Hematopoietic multipotent progenitor cell (in vitro differentiated cells): ENCODE measurements at regions not wholly inside any gene's neighbourhood (a gene's known extent, or its start where the extent isn't known, plus 50 kb on each side); places are given as distances from the start of the nearest gene placed in this dataset.

Source experiments
- DNase-seq, 3 donors: peaks; one replicate each; pipeline ENCODE4 v3.0.0-alpha.2; 2011 to 2015; ENCODE audit warnings: low read depth in 2 of 3, low spot score in 2 of 3

DNA sequence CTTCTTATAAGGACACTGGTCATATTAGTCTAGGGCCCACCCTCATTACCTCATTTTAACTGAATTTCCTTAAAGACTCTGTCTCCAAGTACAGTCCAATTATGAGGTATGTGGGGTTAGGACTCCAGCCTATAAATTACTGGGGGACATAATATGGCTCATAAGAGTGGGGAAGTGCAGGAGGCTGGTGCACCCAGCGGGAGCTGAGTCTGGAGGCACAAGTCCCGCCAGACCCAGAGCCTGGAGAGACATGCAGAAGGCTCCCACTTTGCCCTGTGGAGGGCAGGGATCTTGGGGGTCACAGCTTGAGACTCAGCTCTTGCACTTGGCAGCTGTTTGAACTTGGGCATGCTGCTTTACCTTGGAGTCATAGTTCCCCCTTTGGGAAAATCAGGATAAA lies 250.4 kb downstream of the RHOU start:
- no peak for DNase-seq

DNA sequence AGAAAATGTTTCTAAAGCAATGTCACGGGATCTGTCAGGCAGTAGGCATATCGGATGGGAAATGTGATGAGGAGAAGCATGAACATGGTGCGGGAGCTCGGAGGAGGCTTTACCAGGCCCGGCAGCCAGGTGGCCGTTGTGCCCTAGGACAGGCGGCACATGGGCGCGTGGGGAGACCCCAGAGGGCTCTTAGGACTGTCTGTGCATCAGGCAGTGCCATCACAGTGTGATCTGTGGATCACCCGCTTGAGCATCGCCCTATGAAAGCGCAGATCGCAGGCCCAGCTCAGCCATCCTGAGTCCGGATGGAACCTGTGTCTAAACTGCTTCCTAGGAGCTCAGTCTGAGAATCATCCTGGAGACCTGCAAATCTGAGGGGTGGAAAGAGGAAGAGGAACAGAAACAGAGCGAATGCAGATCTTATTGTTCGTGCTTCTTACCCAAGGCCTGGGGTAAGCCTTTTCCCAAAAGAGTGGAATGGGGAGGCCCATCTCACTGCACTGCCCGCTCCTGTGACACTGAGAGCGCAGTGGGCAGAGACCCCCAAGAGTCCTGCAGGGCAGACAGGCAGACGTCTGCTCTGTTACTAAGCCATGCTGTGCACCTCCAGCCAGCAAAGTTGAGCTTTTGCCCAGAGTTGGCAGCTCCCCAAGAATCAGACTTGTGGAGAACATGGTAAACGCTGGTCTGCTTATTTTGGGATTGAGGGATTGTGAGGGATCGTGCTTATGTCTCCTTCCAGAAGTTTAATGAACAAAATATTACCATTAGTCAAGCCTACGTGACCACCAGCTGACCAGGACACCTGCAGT lies 251.0 kb downstream of the RHOU start:
- DNase-seq: no peak

DNA sequence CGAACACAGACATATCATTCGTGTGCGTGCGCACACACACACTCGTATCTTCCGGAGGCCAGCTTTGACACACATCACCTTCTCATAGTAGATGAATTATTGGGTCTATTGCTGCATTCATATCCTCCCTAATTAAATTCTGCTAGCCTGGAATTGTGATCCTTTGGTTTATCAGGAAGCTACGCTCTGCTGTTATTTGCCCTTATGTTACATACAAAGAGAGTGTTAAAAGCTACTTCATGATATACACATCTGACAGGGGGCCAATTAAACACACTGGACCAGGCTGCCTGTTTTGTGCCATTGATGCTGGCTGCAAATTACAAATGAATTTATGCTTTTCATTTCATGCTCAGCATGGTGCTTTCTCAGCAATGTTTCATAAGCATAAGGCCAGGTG lies 252.0 kb downstream of the RHOU start:
- no peak for DNase-seq

DNA sequence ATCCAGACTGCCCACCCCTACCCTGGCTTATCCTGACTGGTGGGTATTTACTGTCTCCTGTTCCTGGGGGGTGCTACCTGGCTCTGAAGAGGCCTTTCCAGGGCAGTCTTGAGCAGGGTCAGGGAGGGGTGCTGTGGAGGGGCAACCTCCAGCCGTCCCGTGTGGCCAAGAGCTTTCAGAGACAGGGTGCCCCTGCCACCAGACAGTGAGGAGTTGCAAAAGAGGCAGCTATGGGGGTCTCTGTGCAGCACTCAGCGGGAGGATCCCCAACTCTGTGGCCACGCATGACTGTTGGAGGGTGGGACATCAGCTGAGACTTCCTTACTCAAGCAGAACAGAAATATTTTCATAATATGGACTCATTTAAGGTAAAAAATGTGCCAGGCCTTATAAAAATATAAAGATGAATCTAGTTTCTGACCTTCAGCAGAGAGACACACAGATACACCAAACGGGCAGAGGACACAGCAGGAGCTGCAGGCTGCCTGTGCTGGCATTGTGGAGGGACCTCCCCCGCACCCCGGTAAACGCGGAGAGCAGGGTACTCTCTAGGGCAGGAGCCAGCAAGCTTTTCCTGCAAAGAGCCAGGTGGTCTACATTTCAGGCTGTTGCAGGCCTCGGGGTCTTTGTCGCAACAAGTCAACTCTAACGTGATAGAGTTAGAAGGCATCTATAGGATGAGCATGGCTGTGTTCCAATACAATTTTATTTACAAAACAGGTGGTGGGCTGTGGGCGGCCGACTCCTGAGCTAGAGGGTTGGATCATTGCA lies 252.6 kb downstream of the RHOU start:
- no peak for DNase-seq

DNA sequence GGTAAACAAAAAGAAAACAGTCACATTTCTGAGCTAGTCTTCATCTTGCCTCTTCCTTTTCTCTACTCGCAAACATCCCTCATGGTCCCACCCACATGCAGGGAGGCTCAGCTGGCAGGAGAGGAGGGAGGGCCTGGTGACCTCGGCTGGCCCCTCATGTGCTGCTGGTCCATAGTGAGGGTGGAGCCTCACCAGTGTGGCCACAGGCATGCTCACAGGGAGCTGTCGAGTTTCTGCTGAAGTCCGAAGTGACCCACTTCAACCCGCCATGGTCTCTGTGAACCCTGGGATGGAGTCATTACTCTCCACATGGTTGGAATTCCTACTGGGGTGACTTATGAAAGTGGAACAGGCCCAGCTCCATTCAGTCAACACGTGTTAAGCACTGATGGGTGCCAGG lies 253.4 kb downstream of the RHOU start:
- no peak for DNase-seq

DNA sequence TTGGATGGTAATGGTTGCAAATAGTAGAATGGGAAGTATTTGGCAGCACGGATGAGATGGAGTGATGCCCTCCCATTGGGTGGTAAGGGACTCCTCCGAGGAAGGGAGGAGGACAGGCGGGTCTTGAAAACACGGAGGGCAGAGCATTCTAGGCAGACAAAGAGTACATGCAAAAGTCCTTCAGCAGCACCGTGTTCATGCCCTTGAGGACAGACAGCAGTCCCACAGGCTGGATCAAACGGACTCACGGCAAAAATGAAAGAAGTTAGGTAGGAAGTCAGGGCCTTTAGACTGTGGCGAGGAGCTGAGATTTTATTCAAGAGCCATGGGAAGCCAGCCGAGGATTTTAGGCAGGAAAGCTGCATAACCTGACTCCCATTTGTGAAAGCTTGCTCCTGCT lies 253.9 kb downstream of the RHOU start:
- DNase-seq: no peak

DNA sequence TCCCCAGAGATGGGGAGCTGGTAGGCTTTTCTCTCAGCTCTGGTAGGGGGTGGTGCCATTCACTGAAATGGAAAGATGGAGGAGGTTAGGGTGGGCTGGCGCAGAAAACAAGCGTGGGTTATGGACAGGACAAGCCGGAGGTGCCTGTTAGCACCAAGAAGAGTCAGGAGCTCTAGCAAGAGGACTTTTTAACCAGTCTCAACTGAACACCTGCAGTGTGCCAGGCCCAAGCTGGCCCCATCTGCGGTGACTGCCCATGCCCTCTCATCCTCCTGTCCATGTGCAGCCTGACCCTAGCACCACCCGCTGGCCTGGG lies 254.4 kb downstream of the RHOU start:
- DNase-seq: no peak

DNA sequence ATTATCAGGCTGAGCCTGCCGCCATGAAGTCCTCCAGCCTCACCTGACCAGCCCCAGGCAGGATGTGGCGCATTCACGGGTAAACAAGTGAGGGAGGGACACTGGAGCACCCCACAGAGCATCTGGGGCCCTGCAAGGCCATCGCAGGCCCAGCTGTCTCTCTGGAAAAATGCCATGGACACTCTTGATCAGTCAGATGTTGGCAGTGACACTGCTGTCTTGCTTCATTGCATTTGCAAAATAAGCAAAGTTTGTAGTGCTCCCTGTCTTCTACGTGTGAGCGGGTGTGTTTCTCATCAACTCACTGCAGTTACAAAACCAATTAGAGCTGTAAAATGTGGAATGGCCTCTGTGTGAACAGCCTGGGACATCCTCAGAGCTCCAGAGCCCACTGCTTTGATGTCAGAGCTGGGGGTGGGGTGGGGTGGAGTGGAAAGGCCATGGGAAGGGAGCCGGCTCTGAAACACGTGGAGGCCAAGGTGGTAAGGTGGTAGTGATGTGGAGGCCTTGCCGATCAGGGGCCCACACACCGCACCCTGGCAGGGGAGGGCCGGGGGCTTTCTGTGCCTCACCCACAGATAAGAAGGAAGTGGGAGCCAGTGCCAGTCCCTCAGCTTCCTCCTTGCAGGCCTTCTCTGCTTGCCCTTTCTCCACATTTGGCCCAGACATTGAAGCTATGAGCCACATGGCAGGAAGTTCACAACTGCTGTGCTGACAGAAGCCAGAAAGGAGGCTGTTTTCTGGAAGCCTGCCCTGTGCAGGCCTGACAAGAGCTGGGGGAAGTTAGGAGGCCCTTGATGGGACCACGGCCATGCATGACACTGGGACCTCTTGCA lies 254.9 kb downstream of the RHOU start:
- DNase-seq: peak in 2 of 3 donors; percentile 49 to 68

DNA sequence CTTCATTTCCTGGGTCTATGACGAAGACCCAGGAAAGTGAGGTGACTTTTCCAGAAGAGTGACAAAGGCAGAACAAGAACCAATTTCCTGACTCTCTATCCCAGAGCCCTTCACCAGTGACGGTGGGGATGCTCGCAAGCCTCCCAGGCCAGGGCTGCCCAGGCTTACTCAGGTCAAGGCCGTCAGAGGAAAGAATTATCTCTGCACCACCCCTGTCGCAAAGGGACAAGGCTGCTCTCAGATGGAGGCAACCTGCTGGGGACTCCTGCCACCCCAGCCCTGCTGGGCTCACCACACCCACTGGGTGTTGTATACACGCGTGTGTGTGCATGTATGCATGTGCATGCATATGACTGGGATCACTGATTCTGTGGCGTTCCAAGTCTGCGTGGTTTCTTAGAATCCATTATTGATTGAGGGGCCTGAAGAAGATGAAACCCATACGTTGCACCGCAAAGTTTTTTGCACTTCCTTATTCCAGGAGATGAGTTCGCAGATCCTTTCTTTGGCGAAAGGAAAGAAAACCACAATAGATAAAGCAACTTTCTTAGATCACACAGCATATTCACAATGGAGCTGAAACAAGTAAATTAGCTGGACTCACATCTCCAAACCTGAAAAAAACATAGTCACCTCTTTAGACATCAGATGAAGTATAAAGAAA lies 255.8 kb downstream of the RHOU start:
- DNase-seq: peak in 2 of 3 donors; percentile 15 to 20

DNA sequence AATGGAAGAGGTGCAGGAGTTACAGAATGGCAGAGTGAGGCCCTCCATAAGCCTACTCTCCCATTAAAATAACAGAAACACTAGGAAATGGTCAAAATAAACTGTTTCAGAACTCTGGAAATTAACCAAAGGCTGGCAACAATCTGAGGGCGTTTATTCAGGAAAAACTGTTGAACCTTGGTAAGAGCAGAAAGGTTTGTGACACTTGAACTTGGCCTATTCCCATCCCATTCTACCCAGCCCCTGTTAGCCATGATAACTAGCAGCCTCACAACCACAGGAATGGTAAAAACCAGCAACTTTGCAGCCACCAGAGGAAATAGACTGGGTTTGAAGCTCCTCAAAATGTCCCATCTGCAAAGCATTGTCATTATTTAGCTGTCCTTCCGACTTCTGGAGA lies 256.8 kb downstream of the RHOU start:
- DNase-seq: no peak

DNA sequence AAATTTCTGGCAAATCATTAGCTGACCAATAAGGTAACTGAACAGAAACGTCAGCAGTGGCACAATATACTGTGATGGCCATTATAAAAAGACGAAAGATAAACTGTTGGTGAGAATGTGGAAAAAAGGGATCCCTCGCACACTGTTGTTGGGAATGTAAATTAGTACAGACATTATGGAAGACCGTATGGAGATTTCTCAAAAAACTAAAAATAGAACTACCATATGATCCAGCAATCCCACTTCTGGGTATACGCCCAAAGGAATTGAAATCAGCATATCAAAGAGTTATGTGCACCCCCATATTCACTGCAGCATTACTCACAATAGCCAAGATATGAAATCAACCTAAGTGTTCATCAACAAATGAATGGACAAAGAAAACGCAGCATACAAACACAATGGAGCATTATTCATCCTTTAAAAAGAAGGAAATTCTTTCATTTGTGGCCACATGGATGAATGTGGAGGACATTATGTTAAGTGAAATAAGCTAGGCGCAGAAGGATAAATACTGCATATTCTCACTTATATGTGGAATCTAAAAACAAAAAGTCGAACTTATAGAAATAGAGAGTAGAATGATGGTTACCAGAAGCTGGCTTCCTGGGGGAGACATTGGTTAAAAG lies 257.7 kb downstream of the RHOU start:
- no peak for DNase-seq

DNA sequence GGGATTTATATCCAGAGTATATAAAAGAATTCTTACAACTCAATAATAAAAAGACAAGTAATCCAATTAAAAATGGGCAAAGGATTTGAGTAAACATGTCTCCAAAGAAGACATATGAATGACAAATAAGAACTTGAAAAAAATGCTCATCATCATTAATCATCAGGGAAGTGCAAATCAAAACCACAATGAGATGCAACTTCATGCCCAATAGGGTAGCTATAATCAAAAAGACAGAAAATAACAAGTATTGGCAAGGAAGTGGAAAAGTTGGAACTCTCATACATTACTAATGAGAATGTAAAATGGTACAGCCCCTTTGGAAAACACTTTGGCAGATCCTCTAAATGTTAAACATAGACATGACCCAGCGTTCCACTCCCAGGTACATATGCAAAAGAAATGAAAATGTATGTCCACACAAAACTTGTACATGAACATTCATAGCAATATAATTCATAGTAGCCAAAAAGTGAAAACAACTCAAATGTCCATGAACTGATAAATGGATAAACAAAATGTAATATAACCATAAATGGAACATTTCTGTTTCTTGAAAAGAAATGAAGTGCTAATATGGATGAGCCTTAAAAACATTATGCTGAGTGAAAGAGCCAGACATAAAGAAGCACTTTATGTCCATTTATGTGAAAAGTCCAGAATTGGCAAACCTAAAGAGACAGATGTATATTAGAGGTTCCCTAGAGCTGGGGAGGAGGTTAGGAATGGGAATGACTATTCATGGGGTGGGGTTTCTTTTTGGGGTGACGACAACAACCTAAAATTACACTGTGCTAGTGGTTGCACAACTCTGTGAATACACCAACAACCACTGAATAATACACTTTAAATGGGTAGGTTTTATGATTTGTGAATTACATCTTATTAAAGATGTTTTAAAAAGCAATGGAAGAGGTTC lies 259.7 kb downstream of the RHOU start:
- no peak for DNase-seq

DNA sequence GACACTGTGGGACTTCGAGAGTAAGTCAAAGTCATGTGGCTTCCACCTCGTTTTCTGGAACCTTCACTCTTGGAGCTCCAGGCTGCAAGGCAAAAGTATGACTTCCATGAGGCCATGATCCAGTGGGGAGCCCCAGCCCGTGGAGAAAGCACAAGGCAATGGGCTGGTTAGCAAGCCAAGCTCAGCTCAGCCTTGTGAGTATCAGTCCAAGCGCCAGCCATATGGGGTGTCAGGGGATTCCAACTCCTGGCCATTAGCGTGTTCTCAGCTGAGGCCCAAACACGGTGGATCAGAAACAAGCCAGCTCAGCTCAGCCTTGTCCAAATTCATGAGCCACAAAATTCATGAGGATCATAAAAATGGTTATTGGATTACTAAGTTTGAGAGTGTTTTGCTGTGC lies 261.0 kb downstream of the RHOU start:
- no peak for DNase-seq

DNA sequence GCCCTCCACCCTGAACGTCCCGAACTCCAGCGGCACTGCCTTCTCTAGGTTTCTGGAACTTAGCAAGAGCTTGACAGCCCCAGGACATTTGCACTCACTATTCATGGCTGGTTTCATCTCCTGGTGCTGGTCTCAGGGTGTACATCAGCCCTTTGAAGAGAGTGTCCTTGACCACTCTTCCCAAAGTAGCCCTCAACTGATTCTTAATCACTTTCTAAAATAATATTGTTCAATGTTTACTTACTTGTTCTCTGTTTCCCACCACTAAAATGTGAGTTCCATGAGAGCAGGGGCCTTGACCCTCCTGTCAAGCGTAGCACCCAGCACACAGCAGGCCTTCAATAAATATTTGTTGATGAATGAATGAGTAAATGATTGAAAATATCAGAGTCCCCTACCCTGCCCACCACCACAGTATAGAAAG lies 262.5 kb downstream of the RHOU start:
- DNase-seq: no peak

DNA sequence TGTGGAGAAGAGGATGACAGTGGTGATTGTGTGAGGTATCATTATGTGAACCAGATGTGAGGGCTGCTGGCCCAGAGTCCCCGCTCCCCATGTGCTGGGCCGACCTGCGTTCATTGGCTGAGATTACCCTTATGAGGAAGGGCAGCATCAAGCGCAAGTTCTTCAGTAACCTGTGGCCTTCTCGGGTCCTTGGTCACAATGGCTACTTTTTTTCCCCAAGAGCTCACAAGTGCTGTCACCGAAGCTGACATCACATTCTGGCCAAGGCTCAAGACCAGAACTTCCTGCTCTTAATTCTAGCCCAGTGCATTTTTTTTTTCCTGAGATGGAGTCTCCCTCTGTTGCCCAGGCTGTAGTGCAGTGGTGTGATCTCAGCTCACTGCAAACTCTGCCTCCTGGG lies 262.9 kb downstream of the RHOU start:
- no peak for DNase-seq

DNA sequence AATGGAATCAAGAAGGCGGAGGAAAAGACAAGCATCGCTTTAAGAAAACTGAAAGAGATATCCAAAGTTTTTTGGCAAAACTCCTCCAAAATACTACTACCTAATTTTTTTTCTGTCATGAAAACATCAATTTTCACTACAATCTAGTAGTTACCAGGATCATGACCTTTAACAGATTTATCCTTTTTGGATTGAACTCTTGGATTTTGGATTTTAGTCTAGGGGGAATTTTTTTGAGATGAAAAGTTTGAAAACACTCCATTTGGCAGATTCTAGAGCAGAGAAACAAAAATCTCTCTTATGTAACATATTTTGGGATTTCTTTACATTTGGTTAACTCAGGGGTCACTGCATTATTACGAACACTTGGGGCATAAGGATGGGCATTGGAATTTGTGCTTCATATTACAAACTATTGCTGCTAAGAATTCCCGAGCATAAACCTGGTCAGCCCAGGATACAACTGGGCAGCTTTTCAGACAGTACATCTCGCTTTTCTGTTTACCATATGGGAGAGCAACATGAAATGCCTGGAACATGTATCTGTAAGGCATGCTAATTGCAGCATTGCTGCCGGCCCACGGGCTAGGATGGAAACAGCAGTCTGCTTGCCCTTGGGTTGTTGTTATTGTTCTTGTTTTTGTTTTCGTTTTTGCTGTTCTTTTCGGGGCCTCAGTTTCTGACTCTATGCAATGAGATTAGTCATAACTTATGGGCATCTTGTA lies 264.3 kb downstream of the RHOU start:
- no peak for DNase-seq

DNA sequence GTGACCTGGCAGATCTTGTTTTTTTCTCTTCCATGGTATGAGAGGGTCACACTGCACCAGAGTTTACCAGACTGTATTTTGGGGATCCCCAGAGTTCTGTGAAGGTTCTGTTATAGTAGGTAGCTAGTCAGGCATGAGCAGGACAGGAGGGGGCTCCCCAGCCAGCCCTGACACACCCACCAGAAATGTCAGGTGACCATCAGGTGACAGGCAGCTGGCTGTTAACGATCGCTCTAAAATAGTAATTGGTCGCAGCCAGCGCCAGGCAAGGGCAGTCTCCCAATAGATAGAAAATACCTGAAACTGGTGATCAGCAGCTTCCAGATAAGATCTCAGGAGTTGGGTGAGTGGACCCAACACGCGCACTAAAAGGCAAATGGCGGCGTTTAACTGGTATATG lies 264.9 kb downstream of the RHOU start:
- DNase-seq: no peak

DNA sequence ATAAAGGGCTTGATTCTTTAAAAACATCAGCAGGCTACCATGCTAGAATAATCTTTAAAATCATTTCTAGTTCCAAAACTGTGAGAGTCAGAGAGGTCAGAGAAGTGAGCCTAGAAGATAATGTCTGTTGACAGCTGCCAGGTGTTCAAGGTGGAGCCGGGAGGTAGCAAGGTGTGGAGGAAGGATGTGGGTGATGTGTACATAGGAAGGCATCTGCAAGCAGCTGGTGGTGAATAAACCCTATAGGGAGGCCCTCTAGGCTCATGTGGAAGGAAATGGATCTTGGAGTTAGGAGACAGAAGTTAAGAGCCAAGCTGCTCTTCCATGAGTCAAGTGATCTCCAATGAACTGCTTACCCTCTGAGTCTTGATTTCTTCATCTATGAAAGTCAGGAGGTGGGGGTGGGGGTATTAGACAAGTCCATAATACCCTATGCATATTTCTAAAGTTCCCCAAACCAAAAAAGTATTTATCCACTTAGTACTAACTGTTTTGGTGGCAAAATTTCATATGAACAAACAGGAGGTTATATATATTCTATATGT lies 266.3 kb downstream of the RHOU start:
- no peak for DNase-seq

DNA sequence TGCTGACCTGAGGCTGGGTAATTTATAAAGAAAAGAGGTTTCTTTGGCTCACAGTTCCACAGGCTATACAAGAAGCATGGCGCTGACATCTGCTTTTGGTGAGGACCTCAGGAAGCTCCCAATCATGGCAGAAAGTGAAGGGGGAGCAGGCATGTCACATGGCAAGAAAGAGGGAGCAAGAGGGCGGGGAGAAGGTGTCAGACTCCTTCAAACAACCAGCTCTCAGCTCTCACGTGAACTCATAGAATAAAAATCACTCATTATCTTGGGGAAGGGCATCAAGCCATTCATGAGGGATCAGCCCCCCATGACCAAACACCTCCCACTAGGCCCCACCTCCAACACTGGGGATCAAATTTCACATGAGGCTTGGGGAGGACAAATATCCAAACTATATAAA lies 266.8 kb downstream of the RHOU start:
- no peak for DNase-seq
